ENCODE measurements at regions not wholly inside any gene's neighbourhood (a gene's known extent, or its start where the extent isn't known, plus 50 kb on each side); places are given as distances from the start of the nearest gene placed in this dataset.
"Not testable (repeated sequence)": the region's sequence is repeated elsewhere in the genome, so short reads cannot be mapped to it uniquely, and the experiment has no call there.

- DNase-seq = no peak
Observed at GRCh38 chr7:56291-56913, 136.0 kb upstream of the FAM20C start.

DNA sequence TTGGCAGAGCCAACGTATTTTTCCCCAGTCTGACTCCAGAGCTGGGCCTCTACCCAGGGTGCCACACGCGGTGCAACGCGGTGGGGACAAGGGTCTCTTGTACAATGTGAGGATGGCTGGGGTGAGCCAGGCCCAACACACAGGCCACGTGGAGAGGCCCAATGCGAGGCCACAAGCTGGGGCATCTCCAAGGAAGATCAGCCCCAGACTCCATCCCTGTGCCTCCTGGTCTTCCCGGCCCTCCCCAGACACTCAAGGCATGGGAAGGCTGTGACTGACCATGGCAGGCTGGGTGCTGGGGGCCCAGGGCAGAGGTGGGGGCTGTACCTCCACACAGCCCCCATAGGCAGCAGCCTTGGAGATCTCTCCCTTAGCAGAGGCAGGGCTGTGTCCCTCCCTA, 135.3 kb upstream of the FAM20C start:
- DNase-seq = no peak

- DNase-seq = no peak
Observed at GRCh38 chr7:57482-58255, 134.7 kb upstream of the FAM20C start.

DNA sequence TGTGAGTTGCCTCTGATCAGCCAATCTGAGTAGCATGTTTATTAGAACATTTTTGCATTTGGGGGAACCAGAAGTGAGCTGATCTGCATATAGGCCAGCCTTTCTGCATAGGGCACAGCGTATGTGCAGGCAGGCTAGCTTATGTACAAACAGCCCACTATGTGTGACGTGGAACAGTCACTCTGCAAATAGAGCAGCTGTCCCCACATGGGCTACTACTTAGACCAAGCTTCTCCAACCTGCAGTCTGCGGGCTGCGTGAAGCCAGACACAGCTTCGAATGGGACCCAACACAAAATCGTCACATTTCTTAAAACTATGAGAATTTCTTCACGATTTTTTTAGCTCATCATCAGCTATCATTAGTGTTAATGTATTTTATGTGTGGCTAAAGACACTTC, 134.1 kb upstream of the FAM20C start:
- DNase-seq = no peak

- DNase-seq = no peak
Observed at GRCh38 chr7:59079-60016, 133.0 kb upstream of the FAM20C start.

DNA sequence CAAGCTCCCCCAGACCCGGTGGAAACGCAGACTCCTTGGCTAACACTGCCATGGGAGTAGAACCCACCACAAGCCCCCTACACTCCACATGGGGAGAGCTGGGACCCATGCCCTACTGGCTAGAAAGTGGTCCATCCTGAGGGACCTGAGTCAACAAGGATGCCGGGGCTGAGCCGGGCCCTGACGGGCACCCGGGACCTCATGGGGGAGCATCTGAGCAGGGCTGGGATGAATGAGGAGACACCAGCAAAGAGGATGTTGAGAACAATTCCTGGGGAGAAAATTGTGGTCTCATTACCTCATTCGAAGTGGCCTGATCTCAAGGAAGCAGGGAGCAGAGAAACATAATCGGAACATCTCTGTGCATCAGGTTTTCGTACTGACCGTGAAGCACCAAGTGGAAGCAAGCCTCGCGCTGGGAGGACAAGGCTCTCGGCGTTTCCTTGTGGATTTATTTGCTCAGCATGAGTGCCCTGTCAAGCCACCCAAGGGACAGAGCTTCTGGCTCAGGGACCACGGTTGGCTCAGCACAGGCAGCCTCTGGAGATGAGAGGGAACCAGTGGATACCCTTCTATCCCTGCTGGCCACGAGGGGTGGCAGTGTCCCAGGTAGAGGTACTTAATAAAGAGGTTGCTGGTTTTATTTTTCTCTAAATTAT, 132.2 kb upstream of the FAM20C start:
- no peak for DNase-seq

DNA sequence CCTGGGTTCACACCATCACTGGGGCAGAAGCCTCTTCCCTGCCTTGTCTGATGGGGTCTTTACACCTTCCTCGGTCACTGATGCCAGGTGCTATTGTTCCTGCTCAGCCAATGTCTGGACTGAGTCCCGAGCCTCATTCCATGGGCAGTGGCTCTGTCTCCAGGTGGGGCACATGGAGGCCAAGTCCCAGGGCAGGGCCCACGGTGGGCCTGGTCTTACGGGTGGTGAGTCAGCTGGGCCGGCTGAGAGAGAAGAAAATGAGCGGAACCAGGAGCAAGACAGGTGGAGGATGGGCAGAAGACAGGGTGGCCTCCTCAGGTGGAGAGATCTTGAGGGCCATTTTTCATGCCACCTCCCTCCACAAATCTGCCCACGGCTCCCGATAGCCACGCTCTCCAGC, 131.7 kb upstream of the FAM20C start:
- DNase-seq = no peak

DNA sequence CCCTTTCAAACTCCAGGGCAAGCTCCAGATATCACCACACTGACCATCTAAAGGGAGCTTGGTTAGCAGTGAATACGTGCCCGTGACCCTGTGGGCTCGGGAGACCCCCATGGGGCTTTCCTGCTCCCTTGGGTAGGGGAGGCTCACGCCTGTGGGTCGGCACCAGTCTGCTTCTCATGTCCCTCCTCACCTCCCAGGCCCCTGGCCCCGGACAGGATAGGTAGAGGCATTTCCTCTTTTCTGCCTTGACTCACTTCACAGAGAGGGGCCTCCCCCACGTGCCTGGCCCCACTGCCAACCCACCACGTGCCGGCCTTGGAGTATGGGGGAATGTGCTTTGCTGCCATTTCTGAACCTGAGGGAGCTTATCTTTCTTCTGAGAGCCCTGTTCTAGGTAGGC, 131.3 kb upstream of the FAM20C start:
- DNase-seq = no peak

- no peak for DNase-seq
Observed at GRCh38 chr7:61576-62360, 130.6 kb upstream of the FAM20C start.

DNA sequence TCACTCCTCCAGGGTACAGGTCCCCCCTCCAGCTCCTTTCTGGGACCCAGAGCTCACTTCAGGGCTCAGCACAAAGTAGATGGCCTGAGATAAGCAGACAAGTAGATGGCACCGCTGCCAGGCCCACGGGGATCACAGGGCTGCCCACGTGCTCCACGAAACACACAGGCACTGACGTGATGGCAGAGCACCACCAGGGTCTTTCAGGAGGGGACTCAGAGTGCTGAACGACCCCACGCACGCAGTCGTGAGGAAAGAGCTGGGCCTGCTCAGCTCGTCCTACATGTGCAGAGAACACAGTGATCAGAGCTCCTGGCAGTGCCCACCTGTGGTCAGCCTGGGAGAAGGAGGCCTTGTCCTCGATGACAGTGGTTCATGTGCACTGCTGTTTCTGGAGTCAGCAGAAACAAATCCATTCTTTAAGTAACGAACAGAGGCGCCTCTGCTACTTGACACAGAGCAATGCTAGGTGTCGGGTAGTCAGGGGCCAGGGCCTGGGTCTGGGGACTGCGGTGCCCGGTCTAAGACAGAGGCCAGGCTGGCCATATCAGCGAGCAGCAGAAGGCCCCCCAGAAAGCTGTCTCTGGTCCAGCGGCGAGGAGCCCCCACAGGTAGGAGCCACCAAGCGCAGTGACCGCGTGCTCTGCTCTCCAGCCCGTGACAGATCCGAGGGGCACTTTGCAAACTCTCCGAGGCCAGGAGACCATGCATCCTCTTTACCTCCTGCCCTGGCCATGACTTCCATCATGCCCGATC, 129.8 kb upstream of the FAM20C start:
- DNase-seq = no peak

DNA sequence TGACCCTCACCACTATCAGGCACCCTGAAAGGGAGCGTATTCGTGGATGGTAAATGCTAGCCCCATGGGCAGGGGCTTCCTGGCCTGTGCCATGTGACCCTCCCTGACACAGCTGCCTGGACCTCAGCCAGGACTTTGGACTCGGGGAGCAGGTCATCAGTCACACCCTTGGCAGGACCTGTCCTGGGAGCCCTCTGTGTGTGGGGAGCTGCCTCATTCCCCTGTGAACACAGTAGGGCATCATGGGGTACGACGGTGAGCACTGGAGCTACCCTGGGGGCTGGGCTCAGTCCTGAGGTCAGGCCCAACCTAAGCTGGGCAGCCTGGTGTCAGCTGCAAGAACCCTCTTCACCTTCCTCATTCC, 129.3 kb upstream of the FAM20C start:
- DNase-seq = no peak

GRCh38 chr7:63521-64021, 128.8 kb upstream of the FAM20C start:
- DNase-seq = no peak

- no peak for DNase-seq
Observed at GRCh38 chr7:64098-64915, 128.1 kb upstream of the FAM20C start.

DNA sequence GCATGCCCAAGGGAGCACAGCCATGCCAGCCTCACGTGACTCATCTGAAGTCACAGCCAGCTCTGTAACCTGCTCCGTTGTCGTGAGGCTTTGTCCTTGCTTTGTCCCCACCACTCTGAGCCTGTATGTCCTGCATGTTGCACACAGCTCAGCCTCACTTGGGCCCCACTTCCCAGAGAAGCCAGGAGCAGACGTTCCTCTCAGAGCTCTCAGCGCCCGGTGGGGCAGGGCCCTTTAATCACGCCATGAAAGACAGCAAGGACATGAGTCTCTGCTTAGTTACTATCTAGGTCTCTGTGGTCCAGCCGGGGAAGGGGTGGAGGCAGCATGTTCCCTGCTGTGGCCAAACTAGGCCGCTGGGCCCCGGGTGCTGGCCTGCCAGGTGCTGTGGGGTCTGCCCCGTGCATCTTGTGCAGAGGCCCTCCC, 127.4 kb upstream of the FAM20C start:
- no peak for DNase-seq

- DNase-seq = no peak
Observed at GRCh38 chr7:65554-65953, 126.8 kb upstream of the FAM20C start.

DNA sequence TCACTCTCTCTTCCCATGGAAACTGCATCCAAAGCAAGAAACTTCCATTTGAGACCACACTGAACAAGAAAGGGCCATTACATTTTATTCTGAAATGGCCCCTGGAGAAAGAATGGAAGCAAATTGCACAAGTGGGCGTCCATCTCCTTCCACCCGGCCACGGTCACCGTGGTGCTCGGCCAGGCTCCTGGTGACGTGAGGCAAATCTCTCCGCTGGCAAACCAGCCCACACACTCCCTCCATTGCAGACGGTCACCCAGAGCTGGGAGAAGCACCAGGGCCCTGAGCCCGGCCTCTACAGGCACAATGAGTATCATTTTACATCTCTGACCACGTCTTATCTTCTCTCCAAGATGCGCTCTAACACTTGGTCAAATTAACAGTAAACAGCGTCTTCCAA, 126.1 kb upstream of the FAM20C start:
- DNase-seq = no peak

GRCh38 chr7:66741-67140, 125.6 kb upstream of the FAM20C start:
- no peak for DNase-seq

GRCh38 chr7:67661-68395, 124.5 kb upstream of the FAM20C start:
- DNase-seq = no peak

DNA sequence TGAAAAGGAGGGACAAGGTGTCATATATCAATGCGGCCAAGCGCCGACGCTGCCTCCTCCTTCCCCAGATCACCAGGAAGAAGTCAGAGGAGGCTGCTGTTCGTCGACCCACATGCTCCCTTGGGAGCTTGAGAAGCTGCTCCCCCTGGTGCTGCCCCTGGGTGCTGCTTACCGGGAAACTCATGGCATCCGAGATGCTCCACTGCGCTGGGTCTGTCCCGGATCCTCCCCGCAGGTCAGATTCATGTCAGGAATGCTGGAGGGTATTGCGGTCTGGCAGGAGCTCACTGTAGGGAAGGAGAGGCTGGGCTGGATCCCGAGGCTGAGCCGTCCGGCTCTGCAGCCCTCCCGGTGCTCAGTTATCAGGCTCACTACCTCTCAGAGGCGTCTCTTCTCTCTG, 123.7 kb upstream of the FAM20C start:
- DNase-seq = no peak

DNA sequence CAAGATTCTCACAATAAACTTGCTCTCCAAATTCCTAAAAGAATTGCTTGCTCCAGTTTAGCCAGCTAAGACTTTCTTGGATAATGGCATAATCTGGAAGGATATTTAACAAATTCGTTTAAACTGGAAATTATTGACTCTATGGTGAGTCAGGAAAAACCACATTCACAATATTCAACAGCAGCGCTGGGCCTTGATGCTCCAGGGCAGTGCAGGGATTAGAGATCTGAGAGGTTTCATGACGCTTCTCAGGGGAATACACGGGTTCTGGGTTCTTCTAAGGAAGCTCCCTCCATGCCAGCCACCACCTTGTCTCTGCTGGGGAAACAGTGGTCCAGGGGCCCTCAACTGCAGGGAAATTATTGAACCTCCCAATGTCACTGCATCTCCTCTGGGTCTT, 123.3 kb upstream of the FAM20C start:
- not testable (repeated sequence) for DNase-seq

Data from NCI-H1105 treated with DMSO at 0.1 percent for 48 hours (cell line).